ENCODE measurements at regions not wholly inside any gene's neighbourhood (a gene's known extent, or its start where the extent isn't known, plus 50 kb on each side); places are given as distances from the start of the nearest gene placed in this dataset.
"Not testable (repeated sequence)": the region's sequence is repeated elsewhere in the genome, so short reads cannot be mapped to it uniquely, and the experiment has no call there.

- no peak overlapping the region for H3K4me3 ChIP-seq (ENCODE audit: low read length in 3 of 3)
- peaks cover 0 to 19% (median 3%) of the 10 kb centered on the region in 3 donors for H3K9me3 ChIP-seq (ENCODE audit: control insufficient read depth in 2 of 3, insufficient read depth in 1 of 3, low read length in 3 of 3)
- no peak overlapping the region for H3K9ac ChIP-seq (ENCODE audit: low read length in 3 of 3)
- no peaks in the 10 kb centered on the region for H3K27me3 ChIP-seq (ENCODE audit: control insufficient read depth, insufficient read depth, low read length)
- no peaks in the 10 kb centered on the region for H3K4me1 ChIP-seq (ENCODE audit: control insufficient read depth in 2 of 3, insufficient read depth in 2 of 3, low read depth in 1 of 3, low read length in 3 of 3)
- FAIRE-seq (no peak), DNase-seq (no peak)
- intact Hi-C loops (cut with DNase I): no loop called here
- H3K27ac ChIP-seq (ENCODE audit: low read depth in 2 of 2, low read length in 2 of 2): no peak overlapping the region
- no peak for TF ChIP-seq CTCF (IDR thresholded peaks at IDR 0.05; ENCODE audit: borderline replicate concordance, extremely low read depth, insufficient read depth)
- H3K36me3 ChIP-seq (ENCODE audit: control insufficient read depth in 2 of 3, insufficient read depth in 3 of 3, low read length in 3 of 3): no peaks in the 10 kb centered on the region
Observed at GRCh38 chr19:13684021-13684420, 80.3 kb upstream of the MRI1 start.

- H3K9me3 ChIP-seq (ENCODE audit: control insufficient read depth in 2 of 3, insufficient read depth in 1 of 3, low read length in 3 of 3): peaks cover 0 to 24% (median 3%) of the 10 kb centered on the region in 3 donors
- no peaks in the 10 kb centered on the region for H3K27me3 ChIP-seq (ENCODE audit: control insufficient read depth, insufficient read depth, low read length)
- no peak overlapping the region for H3K27ac ChIP-seq (ENCODE audit: low read depth in 2 of 2, low read length in 2 of 2)
- no peak overlapping the region for H3K4me3 ChIP-seq (ENCODE audit: low read length in 3 of 3)
- DNase-seq: no peak
- no peak for FAIRE-seq
- no peaks in the 10 kb centered on the region for H3K36me3 ChIP-seq (ENCODE audit: control insufficient read depth in 2 of 3, insufficient read depth in 3 of 3, low read length in 3 of 3)
- H3K9ac ChIP-seq (ENCODE audit: low read length in 3 of 3): no peak overlapping the region
- intact Hi-C loops (cut with DNase I): no loop called here
- no peak for TF ChIP-seq CTCF (IDR thresholded peaks at IDR 0.05; ENCODE audit: borderline replicate concordance, extremely low read depth, insufficient read depth)
- H3K4me1 ChIP-seq (ENCODE audit: control insufficient read depth in 2 of 3, insufficient read depth in 2 of 3, low read depth in 1 of 3, low read length in 3 of 3): no peaks in the 10 kb centered on the region
Observed at GRCh38 chr19:13681509-13681908, 82.8 kb upstream of the MRI1 start.

GRCh38 chr19:13680708-13681360 is 83.5 kb upstream of the MRI1 start:
- intact Hi-C loops (cut with DNase I); H3K4me3 ChIP-seq (ENCODE audit: low read length in 3 of 3); FAIRE-seq; H3K36me3 ChIP-seq (ENCODE audit: control insufficient read depth in 2 of 3, insufficient read depth in 3 of 3, low read length in 3 of 3); H3K9ac ChIP-seq (ENCODE audit: low read length in 3 of 3); H3K4me1 ChIP-seq (ENCODE audit: control insufficient read depth in 2 of 3, insufficient read depth in 2 of 3, low read depth in 1 of 3, low read length in 3 of 3); H3K27ac ChIP-seq (ENCODE audit: low read depth in 2 of 2, low read length in 2 of 2); H3K27me3 ChIP-seq (ENCODE audit: control insufficient read depth, insufficient read depth, low read length); DNase-seq: not testable (repeated sequence)
- H3K9me3 ChIP-seq (ENCODE audit: control insufficient read depth in 2 of 3, insufficient read depth in 1 of 3, low read length in 3 of 3): peaks cover 0 to 24% (median 3%) of the 10 kb centered on the region in 3 donors

- not testable (repeated sequence) for H3K27ac ChIP-seq (ENCODE audit: low read depth in 2 of 2, low read length in 2 of 2); H3K4me1 ChIP-seq (ENCODE audit: control insufficient read depth in 2 of 3, insufficient read depth in 2 of 3, low read depth in 1 of 3, low read length in 3 of 3); FAIRE-seq
Observed at GRCh38 chr19:13676967-13677366, 87.4 kb upstream of the MRI1 start.

GRCh38 chr19:13672480-13673175 is 91.7 kb upstream of the MRI1 start:
- H3K27me3 ChIP-seq (ENCODE audit: control insufficient read depth, insufficient read depth, low read length); H3K4me1 ChIP-seq (ENCODE audit: control insufficient read depth in 2 of 3, insufficient read depth in 2 of 3, low read depth in 1 of 3, low read length in 3 of 3); H3K36me3 ChIP-seq (ENCODE audit: control insufficient read depth in 2 of 3, insufficient read depth in 3 of 3, low read length in 3 of 3); H3K9me3 ChIP-seq (ENCODE audit: control insufficient read depth in 2 of 3, insufficient read depth in 1 of 3, low read length in 3 of 3); H3K9ac ChIP-seq (ENCODE audit: low read length in 3 of 3); intact Hi-C loops (cut with DNase I); H3K4me3 ChIP-seq (ENCODE audit: low read length in 3 of 3); H3K27ac ChIP-seq (ENCODE audit: low read depth in 2 of 2, low read length in 2 of 2); FAIRE-seq: not testable (repeated sequence)
- DNase-seq: peak in 1 of 5 donors; percentile 3

More at GRCh38 chr19:13676967-13677366, 87.4 kb upstream of the MRI1 start:
- H3K36me3 ChIP-seq (ENCODE audit: control insufficient read depth in 2 of 3, insufficient read depth in 3 of 3, low read length in 3 of 3); H3K4me3 ChIP-seq (ENCODE audit: low read length in 3 of 3); H3K27me3 ChIP-seq (ENCODE audit: control insufficient read depth, insufficient read depth, low read length); H3K9ac ChIP-seq (ENCODE audit: low read length in 3 of 3); DNase-seq; intact Hi-C loops (cut with DNase I): not testable (repeated sequence)
- H3K9me3 ChIP-seq (ENCODE audit: control insufficient read depth in 2 of 3, insufficient read depth in 1 of 3, low read length in 3 of 3): peaks cover 0 to 27% (median 3%) of the 10 kb centered on the region in 3 donors

All from kidney (tissue), 13 donors.